Hepatocyte (in vitro differentiated cells): ENCODE measurements at regions not wholly inside any gene's neighbourhood (a gene's known extent, or its start where the extent isn't known, plus 50 kb on each side); places are given as distances from the start of the nearest gene placed in this dataset.
A peak's percentile ranks its signal among the peaks of the same experiment; 100 is the strongest.

ENCODE experiments used
- DNase-seq: peaks from one replicate; pipeline ENCODE4 v3.0.0-alpha.2; 2016; ENCODE audit warnings: low spot score
- H2AFZ ChIP-seq: fragments of 200-600 bp; sonication (generic); 2 replicates; pipeline ENCODE4 v1.6.0; 2016; ENCODE audit warnings: antibody characterized with exemption, mild to moderate bottlenecking
- H3K27ac ChIP-seq: fragments of 200-600 bp; sonication (generic); 2 replicates; pipeline ENCODE4 v1.5.1; 2016; ENCODE audit warnings: mild to moderate bottlenecking
- H3K27me3 ChIP-seq: fragments of 200-600 bp; sonication (generic); 2 replicates; pipeline ENCODE4 v1.6.1; 2016
- H3K36me3 ChIP-seq: fragments of 200-600 bp; sonication (generic); replicated peaks from 2 replicates; pipeline ENCODE4 v1.5.1; 2016; ENCODE audit warnings: low read depth; ENCODE audit not compliant: insufficient read depth
- H3K4me1 ChIP-seq: fragments of 200-600 bp; sonication (generic); 2 replicates; pipeline ENCODE4 v1.5.1; 2016; ENCODE audit warnings: mild to moderate bottlenecking, moderate library complexity; ENCODE audit not compliant: insufficient read depth
- H3K4me2 ChIP-seq: fragments of 200-600 bp; sonication (generic); 2 replicates; pipeline ENCODE4 v1.6.0; 2016
- H3K4me3 ChIP-seq: fragments of 200-600 bp; sonication (generic); 2 replicates; pipeline ENCODE4 v1.5.1; 2016; ENCODE audit warnings: mild to moderate bottlenecking
- H3K79me2 ChIP-seq: fragments of 200-600 bp; sonication (generic); 2 replicates; pipeline ENCODE4 v1.6.0; 2017; ENCODE audit warnings: mild to moderate bottlenecking
- H3K9me2 ChIP-seq: fragments of 200-600 bp; sonication (generic); replicated peaks from 2 replicates; pipeline ENCODE4 v1.6.0; 2017; ENCODE audit warnings: mild to moderate bottlenecking; ENCODE audit not compliant: insufficient read depth
- H3K9me3 ChIP-seq: fragments of 200-600 bp; sonication (generic); 2 replicates; pipeline ENCODE4 v1.5.1; 2016; ENCODE audit warnings: low read depth, mild to moderate bottlenecking
- H4K20me1 ChIP-seq: fragments of 200-600 bp; sonication (generic); 2 replicates; pipeline ENCODE4 v1.6.0; 2016; ENCODE audit warnings: mild to moderate bottlenecking; ENCODE audit not compliant: insufficient read depth, poor library complexity, severe bottlenecking
- EZH2 ChIP-seq: fragments of 200-600 bp; sonication (generic); IDR thresholded peaks from 2 replicates; pipeline ENCODE4 v1.6.1; 2016; ENCODE audit warnings: antibody characterized with exemption, mild to moderate bottlenecking, borderline replicate concordance
- EZH2phosphoT487 ChIP-seq: fragments of 200-600 bp; sonication (generic); IDR thresholded peaks from one replicate; pipeline ENCODE4 v1.6.1; 2018; ENCODE audit warnings: antibody characterized with exemption, mild to moderate bottlenecking, low read depth, moderate library complexity; ENCODE audit not compliant: unreplicated experiment, severe bottlenecking
- WGBS: methylation state at CpG from one replicate; pipeline ENCODE4 v1.1.6; 2016; ENCODE audit warnings: low lambda C conversion rate; ENCODE audit errors: missing lambda C conversion rate; 5-methylcytosine and 5-hydroxymethylcytosine counted together
- TF ChIP-seq, protein P1 (sequence below): fragments of 200-600 bp; sonication (generic); IDR thresholded peaks from 2 replicates; pipeline ENCODE4 v1.5.1; 2016; ENCODE audit warnings: antibody characterized with exemption, mild to moderate bottlenecking; ENCODE audit not compliant: poor library complexity

DNA sequence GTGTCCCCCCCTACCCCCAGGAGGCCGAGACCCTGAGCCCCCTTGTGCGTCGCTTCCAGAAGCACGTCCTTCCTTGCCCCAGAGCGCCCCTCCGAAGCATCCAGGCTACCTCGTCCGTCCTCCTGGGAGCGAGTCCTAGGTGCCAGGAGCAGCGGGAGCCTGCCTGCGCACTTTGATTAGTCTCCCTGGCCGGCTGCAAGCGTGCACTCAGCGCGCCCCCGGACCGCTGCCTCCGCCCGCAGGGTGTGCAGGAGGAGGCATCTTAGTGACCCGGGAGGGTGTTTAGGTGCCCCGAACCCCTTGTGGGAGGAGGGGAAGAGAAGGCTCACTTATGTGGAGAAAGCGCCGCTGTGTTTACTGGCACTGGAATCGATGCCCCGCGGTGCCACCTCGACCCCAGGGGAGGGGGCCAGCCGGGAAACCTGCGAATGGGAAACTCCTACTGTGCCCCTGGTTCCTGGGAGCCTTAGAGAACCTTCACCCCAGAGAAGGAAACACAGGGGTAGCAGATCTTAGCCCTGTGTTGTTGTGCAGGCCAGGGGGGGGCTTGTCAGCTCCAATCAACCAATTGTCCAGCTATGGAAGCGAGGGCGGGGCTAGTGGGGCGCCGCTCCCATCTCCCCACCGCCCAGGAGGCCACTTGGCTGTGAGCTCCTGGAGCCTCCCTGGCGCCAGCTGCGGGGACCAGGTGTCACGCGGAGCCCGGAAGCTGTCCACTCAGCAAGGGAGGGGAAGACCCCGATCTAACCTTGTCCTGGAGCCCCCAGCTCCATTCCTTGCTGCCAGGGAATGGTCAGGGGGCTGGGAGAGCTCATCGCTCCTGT, 922.8 kb upstream of the EEF2KMT start:
- 20% methylated on average over 40 of the region's 41 CpGs for WGBS
- Histone ChIP-seq H3K4me3 (no peak overlapping the region), H3K9me3 (no peaks in the 10 kb centered on the region), H3K27me3 (peaks cover 56% of the 10 kb centered on the region), H3K27ac (no peak overlapping the region), H3K9me2 (no peaks in the 10 kb centered on the region), H3K79me2 (no peaks in the 10 kb centered on the region), H4K20me1 (no peaks in the 10 kb centered on the region), H3K4me2 (no peak overlapping the region), H3K36me3 (no peaks in the 10 kb centered on the region), H2AFZ (no peak overlapping the region), H3K4me1 (no peaks in the 10 kb centered on the region)
- no peak for TF ChIP-seq EZH2
- TF ChIP-seq, protein P1, sequence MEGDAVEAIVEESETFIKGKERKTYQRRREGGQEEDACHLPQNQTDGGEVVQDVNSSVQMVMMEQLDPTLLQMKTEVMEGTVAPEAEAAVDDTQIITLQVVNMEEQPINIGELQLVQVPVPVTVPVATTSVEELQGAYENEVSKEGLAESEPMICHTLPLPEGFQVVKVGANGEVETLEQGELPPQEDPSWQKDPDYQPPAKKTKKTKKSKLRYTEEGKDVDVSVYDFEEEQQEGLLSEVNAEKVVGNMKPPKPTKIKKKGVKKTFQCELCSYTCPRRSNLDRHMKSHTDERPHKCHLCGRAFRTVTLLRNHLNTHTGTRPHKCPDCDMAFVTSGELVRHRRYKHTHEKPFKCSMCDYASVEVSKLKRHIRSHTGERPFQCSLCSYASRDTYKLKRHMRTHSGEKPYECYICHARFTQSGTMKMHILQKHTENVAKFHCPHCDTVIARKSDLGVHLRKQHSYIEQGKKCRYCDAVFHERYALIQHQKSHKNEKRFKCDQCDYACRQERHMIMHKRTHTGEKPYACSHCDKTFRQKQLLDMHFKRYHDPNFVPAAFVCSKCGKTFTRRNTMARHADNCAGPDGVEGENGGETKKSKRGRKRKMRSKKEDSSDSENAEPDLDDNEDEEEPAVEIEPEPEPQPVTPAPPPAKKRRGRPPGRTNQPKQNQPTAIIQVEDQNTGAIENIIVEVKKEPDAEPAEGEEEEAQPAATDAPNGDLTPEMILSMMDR = no peak
- no peak for TF ChIP-seq EZH2phosphoT487
- DNase-seq = no peak

DNA sequence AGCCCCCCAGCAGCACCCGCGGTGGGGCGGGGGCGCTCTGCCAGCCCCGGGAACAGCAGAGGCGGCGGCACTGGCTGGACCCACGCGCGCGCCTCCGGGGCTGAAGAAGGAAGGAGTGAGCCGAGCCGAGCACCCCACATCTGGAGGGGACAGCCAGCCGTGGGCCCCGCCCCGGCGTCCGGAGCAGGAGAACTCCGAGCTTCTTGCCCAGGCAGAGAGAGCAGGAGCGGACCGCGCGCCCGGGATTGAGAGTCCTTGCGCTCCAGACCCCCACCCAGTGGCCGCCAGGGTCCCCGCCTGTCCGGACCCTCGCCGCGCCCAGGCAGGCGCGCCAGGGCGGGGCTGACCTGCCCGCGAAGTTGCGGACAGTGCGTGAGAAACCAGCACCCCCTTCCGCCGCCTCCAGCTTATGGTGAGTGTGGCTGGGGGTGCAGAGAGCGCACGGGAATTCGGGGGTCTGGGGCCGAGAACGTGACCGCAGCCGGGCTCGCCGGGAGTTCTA, 921.9 kb upstream of the EEF2KMT start:
- DNase-seq = no peak
- no peaks in the 10 kb centered on the region for H3K9me3 ChIP-seq
- peaks cover 56% of the 10 kb centered on the region for H3K27me3 ChIP-seq
- H4K20me1 ChIP-seq = no peaks in the 10 kb centered on the region
- no peaks in the 10 kb centered on the region for H3K4me1 ChIP-seq
- peak overlapping the region; percentile 75 for H3K4me2 ChIP-seq
- no peak overlapping the region for H3K4me3 ChIP-seq
- WGBS = 4% methylated on average over 41 of the region's 50 CpGs
- TF ChIP-seq EZH2phosphoT487 (no peak), EZH2 (no peak)
- TF ChIP-seq, protein P1 = no peak
- no peaks in the 10 kb centered on the region for H3K79me2 ChIP-seq
- no peaks in the 10 kb centered on the region for H3K36me3 ChIP-seq
- no peak overlapping the region for H3K27ac ChIP-seq
- H3K9me2 ChIP-seq = no peaks in the 10 kb centered on the region
- H2AFZ ChIP-seq = no peak overlapping the region

DNA sequence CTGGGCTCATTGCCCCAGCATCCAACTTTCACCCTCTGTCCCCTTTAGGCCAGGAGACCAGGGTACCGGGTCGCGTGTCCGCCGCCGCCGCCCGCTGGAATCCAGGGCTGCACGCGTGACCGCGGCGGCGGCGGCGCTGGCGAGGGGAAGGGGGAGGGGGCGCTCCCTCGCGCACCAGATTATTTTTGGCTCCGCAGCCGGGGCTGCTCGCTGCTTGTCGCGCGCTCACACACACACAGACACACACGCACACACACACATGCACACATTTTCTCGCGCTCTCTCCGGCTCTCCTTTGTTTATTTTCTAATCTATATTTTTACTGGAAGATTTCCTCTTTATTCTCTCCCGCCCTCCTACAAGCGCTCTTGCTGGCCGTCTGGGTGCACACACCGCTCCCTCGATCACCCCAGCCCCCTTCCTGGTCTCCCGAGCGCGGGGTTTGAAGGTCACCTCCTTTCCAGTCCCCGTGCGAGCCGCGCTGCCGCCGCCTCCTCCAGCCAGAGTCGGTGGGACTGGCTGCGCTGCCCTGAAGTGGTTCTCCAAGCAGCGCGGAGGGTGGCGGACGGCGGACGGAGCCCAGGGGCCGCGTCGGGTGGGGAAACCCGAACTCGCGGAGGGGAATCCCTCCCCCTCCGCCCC, 921.4 kb upstream of the EEF2KMT start:
- peaks cover 56% of the 10 kb centered on the region for H3K27me3 ChIP-seq
- H4K20me1 ChIP-seq = no peaks in the 10 kb centered on the region
- H3K36me3 ChIP-seq = no peaks in the 10 kb centered on the region
- H3K27ac ChIP-seq = no peak overlapping the region
- peak; percentile 9 for DNase-seq
- H3K4me3 ChIP-seq = no peak overlapping the region
- H3K4me2 ChIP-seq = peak overlapping the region; percentile 75
- 2% methylated on average over 50 of the region's 59 CpGs for whole genome bisulfite sequencing
- H3K4me1 ChIP-seq = no peaks in the 10 kb centered on the region
- no peaks in the 10 kb centered on the region for H3K79me2 ChIP-seq
- no peaks in the 10 kb centered on the region for H3K9me2 ChIP-seq
- no peak overlapping the region for H2AFZ ChIP-seq
- TF ChIP-seq, protein P1 = no peak
- TF ChIP-seq EZH2phosphoT487 (no peak), EZH2 (peak; percentile 63)
- no peaks in the 10 kb centered on the region for H3K9me3 ChIP-seq
